ENCODE measurements at regions not wholly inside any gene's neighbourhood (a gene's known extent, or its start where the extent isn't known, plus 50 kb on each side); places are given as distances from the start of the nearest gene placed in this dataset.

DNA sequence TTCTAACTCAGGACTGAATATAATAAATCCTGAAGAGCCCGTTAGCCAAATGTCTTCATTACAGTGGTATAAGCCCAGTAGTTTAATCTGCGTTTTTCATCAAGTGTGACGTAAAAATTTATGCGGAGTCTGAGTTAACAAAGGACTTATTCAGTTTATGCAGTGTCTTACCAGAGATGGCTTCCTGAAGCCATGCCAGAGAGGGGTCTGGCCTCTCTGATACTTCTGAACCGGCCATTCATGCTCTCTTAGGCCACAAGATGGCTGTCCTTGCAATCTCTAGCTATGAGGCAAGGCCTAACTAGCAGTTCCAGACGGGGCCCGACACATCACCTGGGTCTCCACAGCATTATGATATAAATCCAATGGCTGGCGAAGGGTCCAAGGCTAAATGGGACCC lies 101.4 kb downstream of the TEX35 start:
- DNase-seq (ENCODE audit: low read depth in 2 of 2): no peak
- TF ChIP-seq, protein P1, sequence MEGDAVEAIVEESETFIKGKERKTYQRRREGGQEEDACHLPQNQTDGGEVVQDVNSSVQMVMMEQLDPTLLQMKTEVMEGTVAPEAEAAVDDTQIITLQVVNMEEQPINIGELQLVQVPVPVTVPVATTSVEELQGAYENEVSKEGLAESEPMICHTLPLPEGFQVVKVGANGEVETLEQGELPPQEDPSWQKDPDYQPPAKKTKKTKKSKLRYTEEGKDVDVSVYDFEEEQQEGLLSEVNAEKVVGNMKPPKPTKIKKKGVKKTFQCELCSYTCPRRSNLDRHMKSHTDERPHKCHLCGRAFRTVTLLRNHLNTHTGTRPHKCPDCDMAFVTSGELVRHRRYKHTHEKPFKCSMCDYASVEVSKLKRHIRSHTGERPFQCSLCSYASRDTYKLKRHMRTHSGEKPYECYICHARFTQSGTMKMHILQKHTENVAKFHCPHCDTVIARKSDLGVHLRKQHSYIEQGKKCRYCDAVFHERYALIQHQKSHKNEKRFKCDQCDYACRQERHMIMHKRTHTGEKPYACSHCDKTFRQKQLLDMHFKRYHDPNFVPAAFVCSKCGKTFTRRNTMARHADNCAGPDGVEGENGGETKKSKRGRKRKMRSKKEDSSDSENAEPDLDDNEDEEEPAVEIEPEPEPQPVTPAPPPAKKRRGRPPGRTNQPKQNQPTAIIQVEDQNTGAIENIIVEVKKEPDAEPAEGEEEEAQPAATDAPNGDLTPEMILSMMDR (IDR thresholded peaks at IDR 0.05; ENCODE audit: low read depth, low read length): no peak
- H3K4me3 ChIP-seq (replicated peaks in 1 of 2; ENCODE audit: low read depth in 2 of 2, low read length in 2 of 2): no peak overlapping the region

DNA sequence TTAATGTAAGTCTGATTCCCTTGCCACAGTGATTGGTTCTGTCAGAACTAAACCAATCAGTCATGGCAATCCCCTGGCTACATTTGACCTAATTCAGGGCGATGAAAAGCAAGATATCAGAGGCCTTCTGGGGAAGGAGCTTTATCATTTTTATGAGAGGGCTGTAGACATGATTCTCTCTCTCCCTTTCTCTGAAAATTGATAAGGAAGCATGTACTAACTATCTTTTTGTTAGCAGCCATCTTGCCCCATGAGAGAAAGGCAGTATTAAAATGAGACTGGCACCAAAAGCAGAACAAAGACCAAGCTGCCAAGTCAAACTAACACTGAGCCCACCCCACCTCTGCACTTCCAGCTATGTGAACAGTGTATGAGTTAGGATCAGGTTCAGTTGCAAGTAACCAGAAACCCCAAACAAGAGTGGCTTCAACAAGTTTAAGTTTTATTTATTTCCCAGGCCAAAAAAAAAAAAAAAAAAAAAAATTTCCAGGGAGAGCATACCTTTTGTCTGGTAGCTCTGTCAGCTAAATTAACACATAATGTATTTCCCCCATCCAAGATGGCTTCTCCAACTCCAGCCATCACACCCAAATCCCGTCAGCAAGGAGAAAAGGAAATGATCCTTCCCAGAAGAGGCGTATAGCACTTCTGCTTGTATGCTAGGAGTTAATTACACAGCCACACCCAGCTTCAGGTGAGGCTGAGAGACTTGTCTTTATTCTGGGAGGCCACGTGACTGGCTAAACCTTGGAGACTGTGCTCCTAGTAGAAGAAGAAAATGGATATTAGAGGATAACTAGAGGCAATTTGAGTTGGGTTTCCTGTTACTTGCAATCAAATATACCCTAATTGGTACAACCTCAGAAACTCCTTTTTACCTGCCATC lies 105.8 kb upstream of the RALGPS2 start:
- no peak for DNase-seq (ENCODE audit: low read depth in 2 of 2)
- no peak overlapping the region for H3K4me3 ChIP-seq (replicated peaks in 1 of 2; ENCODE audit: low read depth in 2 of 2, low read length in 2 of 2)
- TF ChIP-seq, protein P1 (IDR thresholded peaks at IDR 0.05; ENCODE audit: low read depth, low read length): no peak

DNA sequence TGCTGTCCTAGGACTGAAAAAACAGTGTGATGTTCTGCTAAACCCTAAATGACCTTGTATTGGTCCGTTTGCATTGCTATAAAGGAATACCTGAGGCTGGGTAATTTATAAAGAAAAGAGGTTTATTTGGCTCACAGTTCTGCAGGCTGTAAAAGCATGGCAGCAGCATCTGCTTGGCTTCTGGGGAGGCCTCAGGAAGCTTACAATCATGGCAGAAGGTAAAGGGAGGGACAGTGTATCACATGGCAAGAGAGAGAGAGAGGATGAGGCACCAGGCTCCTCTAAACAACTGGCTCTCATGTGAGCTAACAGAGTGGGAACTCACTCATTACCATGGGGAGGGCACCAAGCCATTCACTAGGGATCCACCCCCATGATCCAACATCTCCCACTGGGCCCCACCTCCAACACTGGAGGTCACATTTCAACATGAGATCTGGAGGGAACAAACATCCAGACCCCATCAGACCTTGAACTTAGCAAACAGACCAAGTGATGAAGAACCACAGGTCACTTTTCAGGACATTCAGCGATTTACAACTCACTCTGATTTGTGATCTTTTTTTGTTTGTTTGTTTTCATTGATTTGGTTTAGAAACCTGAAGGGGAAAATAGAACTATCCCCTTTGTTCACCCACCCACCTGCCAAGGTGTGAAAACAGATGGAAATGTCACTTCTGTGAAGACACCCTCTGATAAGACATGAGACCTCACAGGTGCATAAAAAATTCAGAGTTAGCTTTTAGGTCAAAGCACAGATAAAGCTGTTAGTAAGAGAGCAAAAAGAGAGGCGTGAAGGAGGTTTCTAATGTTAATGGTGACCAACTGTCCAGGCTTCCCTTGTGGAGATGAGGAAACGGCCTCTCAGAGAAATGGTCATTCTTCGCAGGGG lies 104.2 kb upstream of the RALGPS2 start:
- no peak for DNase-seq (ENCODE audit: low read depth in 2 of 2)
- TF ChIP-seq, protein P1 (IDR thresholded peaks at IDR 0.05; ENCODE audit: low read depth, low read length): no peak
- H3K4me3 ChIP-seq (replicated peaks in 1 of 2; ENCODE audit: low read depth in 2 of 2, low read length in 2 of 2): no peak overlapping the region

DNA sequence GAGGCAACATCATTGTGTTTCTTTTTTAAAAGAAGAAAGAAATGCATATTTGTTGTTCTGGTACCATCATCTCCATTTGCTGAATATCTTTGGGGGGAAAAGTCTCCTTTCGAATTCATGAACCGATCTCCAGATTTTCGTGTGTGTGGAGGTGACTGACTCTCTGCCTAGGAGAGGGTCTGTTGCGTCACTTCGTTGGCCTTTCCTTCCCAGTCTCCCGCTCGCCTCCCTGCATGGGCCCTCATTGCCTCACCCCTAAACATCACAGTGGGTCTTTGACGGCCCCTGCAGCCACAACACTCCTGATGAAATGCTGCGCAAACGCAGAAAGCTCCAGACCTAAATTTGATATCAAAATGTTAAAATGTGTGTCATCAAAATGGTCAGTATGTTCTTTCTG lies 103.2 kb upstream of the RALGPS2 start:
- H3K4me3 ChIP-seq (replicated peaks in 1 of 2; ENCODE audit: low read depth in 2 of 2, low read length in 2 of 2): no peak overlapping the region
- TF ChIP-seq, protein P1 (IDR thresholded peaks at IDR 0.05; ENCODE audit: low read depth, low read length): no peak
- DNase-seq (ENCODE audit: low read depth in 2 of 2): no peak

DNA sequence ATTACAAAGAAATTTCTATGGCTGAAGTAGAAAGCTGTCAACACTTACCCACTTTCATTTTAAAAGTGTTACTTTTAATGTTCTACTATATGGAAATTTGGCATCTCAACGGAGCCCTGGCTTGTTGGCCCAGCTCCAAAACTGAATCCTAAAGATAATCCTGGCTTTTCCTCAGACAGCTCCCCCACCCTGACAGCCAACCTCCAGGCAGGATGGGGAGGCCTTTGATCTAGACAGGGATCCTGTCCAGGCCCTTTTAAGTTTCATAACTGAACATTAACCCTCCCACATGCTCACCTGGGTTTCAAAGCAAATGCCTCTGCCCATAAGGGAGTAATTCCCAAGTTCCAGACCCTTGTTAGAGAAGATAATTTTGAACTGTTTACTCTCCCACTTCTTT lies 99.3 kb upstream of the RALGPS2 start:
- DNase-seq (ENCODE audit: low read depth in 2 of 2): no peak
- no peak overlapping the region for H3K4me3 ChIP-seq (replicated peaks in 1 of 2; ENCODE audit: low read depth in 2 of 2, low read length in 2 of 2)
- TF ChIP-seq, protein P1 (IDR thresholded peaks at IDR 0.05; ENCODE audit: low read depth, low read length): no peak

DNA sequence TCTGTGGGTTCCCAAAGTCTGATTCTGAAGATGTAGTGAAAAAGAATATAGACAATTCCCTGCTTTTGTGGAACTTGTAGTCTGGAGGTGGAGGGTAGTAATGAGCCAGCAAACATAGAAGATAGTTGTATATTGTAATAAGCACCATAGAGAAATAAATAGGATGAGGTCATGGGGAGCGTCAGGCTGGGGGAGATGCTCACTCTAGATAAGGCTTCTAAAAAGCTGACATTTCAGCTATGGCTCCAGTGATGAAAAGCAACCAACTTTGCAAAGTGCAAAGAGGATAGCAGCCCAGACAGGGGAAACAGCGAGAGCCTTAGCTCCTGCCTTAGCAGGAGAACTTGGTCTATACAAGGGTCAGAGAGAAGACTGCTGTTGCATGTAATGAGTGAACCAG lies 98.0 kb upstream of the RALGPS2 start:
- DNase-seq (ENCODE audit: low read depth in 2 of 2): no peak
- TF ChIP-seq, protein P1 (IDR thresholded peaks at IDR 0.05; ENCODE audit: low read depth, low read length): no peak
- no peak overlapping the region for H3K4me3 ChIP-seq (replicated peaks in 1 of 2; ENCODE audit: low read depth in 2 of 2, low read length in 2 of 2)

Data from cardiac fibroblast (primary cell).